GM12878 (cell line): ENCODE measurements at regions not wholly inside any gene's neighbourhood (a gene's known extent, or its start where the extent isn't known, plus 50 kb on each side); places are given as distances from the start of the nearest gene placed in this dataset.

ENCODE experiments used
- ATAC-seq: fragments of 200-7000 bp; cut with Tn5 transposase; 3 replicates; pipeline ENCODE4 v1.9.1; 2020; ENCODE audit warnings: mild to moderate bottlenecking, moderate library complexity
- BruUV-seq: library from RNA; stranded (reverse); fragments of 400-500 nt; replicated peaks from 2 replicates; lab custom pipeline; 2021; lab: Mats Ljungman, UMichigan
- CTCF ChIA-PET: fragments of 300-600 bp; sonication (Branson Sonifier 250); formaldehyde crosslinking; extraction: SDS; loops from one replicate; lab custom pipeline; 2021; ENCODE audit warnings: inconsistent platforms; lab: Yijun Ruan, JAX
- POLR2A ChIA-PET: fragments of 350-600 bp; formaldehyde crosslinking; extraction: SDS; loops from one replicate; lab custom pipeline; 2021; ENCODE audit warnings: inconsistent platforms; lab: Charles Lee
- RAD21 ChIA-PET: fragments of 300-600 bp; sonication (Branson Sonifier 250); formaldehyde crosslinking; loops from one replicate; lab custom pipeline; 2023; ENCODE audit warnings: antibody characterized with exemption; ENCODE audit not compliant: unreplicated experiment; lab: Charles Lee
- SMC1A ChIA-PET: fragments of 300-600 bp; sonication (Branson Sonifier 250); formaldehyde crosslinking; loops from one replicate; lab custom pipeline; 2023; ENCODE audit not compliant: unreplicated experiment, uncharacterized antibody; lab: Charles Lee
- DNase-seq: peaks from one replicate; pipeline ENCODE4 v3.0.0-alpha.2; 2011; ENCODE audit warnings: low read depth, low spot score
- FAIRE-seq: peaks from 3 replicates; lab custom pipeline; 2011; peaks lifted over from hg19 to GRCh38; lab: Jason Lieb, UNC
- H2AFZ ChIP-seq: 2 replicates; pipeline ENCODE4 v1.6.0; 2011; ENCODE audit warnings: low read depth, low read length, control low read depth; ENCODE audit not compliant: control insufficient read depth
- H3K27ac ChIP-seq: 2 replicates; pipeline ENCODE4 v1.5.1; 2011; ENCODE audit warnings: control low read depth; ENCODE audit not compliant: control insufficient read depth, insufficient read depth
- H3K27me3 ChIP-seq, 2 experiments: replicated peaks in 1 of 2; 2 replicates each; pipeline versions ENCODE4 v1.6.0 to v1.6.1; 2011; ENCODE audit warnings: low read length in 1 of 2; ENCODE audit not compliant: control insufficient read depth in 2 of 2, insufficient read depth in 2 of 2
- H3K36me3 ChIP-seq, 2 experiments: 2 replicates each; pipeline ENCODE4 v1.5.1; 2011; ENCODE audit warnings: low read length in 1 of 2; ENCODE audit not compliant: control insufficient read depth in 2 of 2, insufficient read depth in 2 of 2
- H3K4me1 ChIP-seq: 2 replicates; pipeline ENCODE4 v1.6.1; 2011; ENCODE audit warnings: mild to moderate bottlenecking, low read length, moderate library complexity, mixed read lengths; ENCODE audit not compliant: control insufficient read depth, insufficient read depth
- H3K4me2 ChIP-seq: 2 replicates; pipeline ENCODE4 v1.6.0; 2011; ENCODE audit warnings: control low read depth; ENCODE audit not compliant: control insufficient read depth, insufficient read depth
- H3K4me3 ChIP-seq: fragments of 200-600 bp; sonication (generic); 2 replicates; pipeline ENCODE4 v1.5.1; 2016
- H3K79me2 ChIP-seq: 2 replicates; pipeline ENCODE4 v1.6.0; 2011; ENCODE audit warnings: low read length; ENCODE audit not compliant: control insufficient read depth, insufficient read depth
- H3K9ac ChIP-seq: 2 replicates; pipeline ENCODE4 v1.8.0; 2011; ENCODE audit warnings: low read length, control low read depth, mixed read lengths; ENCODE audit not compliant: control insufficient read depth, insufficient read depth
- H3K9me3 ChIP-seq: replicated peaks from 3 replicates; pipeline ENCODE4 v1.5.1; 2011; ENCODE audit warnings: mild to moderate bottlenecking, low read length; ENCODE audit not compliant: control insufficient read depth, insufficient read depth
- H4K20me1 ChIP-seq: 2 replicates; pipeline ENCODE4 v1.6.0; 2011; ENCODE audit not compliant: control insufficient read depth, insufficient read depth
- BRCA1 ChIP-seq: IDR thresholded peaks from 2 replicates; pipeline ENCODE4 v1.6.1; 2011; ENCODE audit warnings: low read depth, low read length, improper control_type of control experiment
- CBFB ChIP-seq: IDR thresholded peaks from 2 replicates; pipeline ENCODE4 v1.6.1; 2016; ENCODE audit warnings: antibody characterized with exemption, low read depth
- NRF1 ChIP-seq: conservative IDR thresholded peaks from 2 replicates; pipeline ENCODE4 v1.6.1; 2011; ENCODE audit warnings: mild to moderate bottlenecking, low read depth, low read length, improper control_type of control experiment
- PRDM15 ChIP-seq: fragments of 450-650 bp; formaldehyde crosslinking; IDR thresholded peaks from 2 replicates; pipeline ENCODE4 v1.4.0; 2020; ENCODE audit warnings: mild to moderate bottlenecking, moderate library complexity
- ZNF274 ChIP-seq: IDR thresholded peaks from one replicate; pipeline ENCODE4 v1.8.0; 2011; ENCODE audit not compliant: insufficient read length, insufficient read depth
- WGBS: methylation state at CpG from one replicate; pipeline ENCODE4 v1.1.6; 2016; ENCODE audit warnings: low lambda C conversion rate; ENCODE audit not compliant: insufficient replicate concordance, insufficient coverage; ENCODE audit errors: missing lambda C conversion rate; 5-methylcytosine and 5-hydroxymethylcytosine counted together
- in situ Hi-C: fragments of 300-500 bp; cut with MboI; formaldehyde crosslinking; loops from 9 replicates; pipeline ENCODE4 v1.14.3; 2018; ENCODE audit warnings: mixed read lengths
- intact Hi-C: fragments of 100-400 bp; cut with micrococcal nuclease; formaldehyde crosslinking; loops from one replicate; pipeline ENCODE4 v1.14.2; 2022; ENCODE audit not compliant: unreplicated experiment

- FAIRE-seq (no peak), DNase-seq (no peak), ATAC-seq (no peak)
- TF ChIP-seq CBFB = no peak
- no peak for TF ChIP-seq NRF1
- no peak for TF ChIP-seq BRCA1
- TF ChIP-seq PRDM15 (CRISPR knock-in tag) = no peak
- no peak for TF ChIP-seq ZNF274
- Histone ChIP-seq H3K4me1 (no peaks in the 10 kb centered on the region), H3K4me2 (no peak overlapping the region), H3K9ac (no peak overlapping the region), H3K27ac (no peak overlapping the region), H3K79me2 (no peaks in the 10 kb centered on the region), H3K36me3 (no peaks in the 10 kb centered on the region), H2AFZ (no peak overlapping the region), H3K9me3 (no peaks in the 10 kb centered on the region), H3K27me3 (no peaks in the 10 kb centered on the region; a peak in 1 of 4 replicates), H4K20me1 (no peaks in the 10 kb centered on the region), H3K4me3 (no peak overlapping the region)
- ChIA-PET SMC1A (interaction anchor here (1.6 kb wide), 1 partner anchor 14 kb away, joined by 3 read pairs; no protein-coding TSS in a partner anchor), RAD21 (no interaction called here), POLR2A (no interaction called here), CTCF (no interaction called here)
- in situ Hi-C loops = no loop called here
- 47% methylated on average over 4 of the region's 4 CpGs for WGBS
- intact Hi-C loops = no loop called here
- BruUV-seq = no TSS peak
These were observed 54.9 kb upstream of the RHOBTB1 start for GRCh38 chr10:60998932-60999331.
